NCI-H82 treated with DMSO at 0.1 percent for 48 hours (cell line): ENCODE measurements at regions not wholly inside any gene's neighbourhood (a gene's known extent, or its start where the extent isn't known, plus 50 kb on each side); places are given as distances from the start of the nearest gene placed in this dataset.

ENCODE experiments used
- DNase-seq: peaks from one replicate; lab custom pipeline; 2025; ENCODE audit not compliant: unreplicated experiment; lab: John Stamatoyannopoulos, UW

DNA sequence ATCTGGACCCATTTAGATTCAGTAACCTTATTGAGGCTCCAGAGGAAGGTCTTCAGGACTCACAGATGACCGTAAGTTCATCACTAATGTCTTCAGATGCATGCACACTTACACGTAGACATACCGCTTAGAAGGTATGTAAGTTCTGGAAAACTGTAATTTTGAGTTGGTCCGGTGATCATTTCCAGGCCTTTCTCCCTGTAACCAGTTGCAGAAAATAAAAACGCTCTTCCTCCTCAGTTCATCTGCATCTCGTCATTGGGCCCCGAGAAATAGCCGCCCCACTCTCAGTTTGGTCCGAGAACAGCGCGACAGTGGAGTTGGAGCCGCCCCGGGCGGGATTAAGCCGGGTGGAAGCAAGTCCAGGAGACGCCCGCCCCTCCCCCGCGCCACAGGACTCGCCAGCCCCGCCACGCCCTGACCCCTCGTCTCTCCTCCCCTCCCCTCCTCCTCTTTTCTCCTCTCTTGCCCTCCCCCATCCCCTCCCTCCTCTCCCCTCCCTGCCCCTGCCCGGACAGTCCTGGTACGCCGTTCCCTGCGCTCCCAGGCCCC, 83.7 kb downstream of the TNFAIP2 start:
- no peak for DNase-seq

DNA sequence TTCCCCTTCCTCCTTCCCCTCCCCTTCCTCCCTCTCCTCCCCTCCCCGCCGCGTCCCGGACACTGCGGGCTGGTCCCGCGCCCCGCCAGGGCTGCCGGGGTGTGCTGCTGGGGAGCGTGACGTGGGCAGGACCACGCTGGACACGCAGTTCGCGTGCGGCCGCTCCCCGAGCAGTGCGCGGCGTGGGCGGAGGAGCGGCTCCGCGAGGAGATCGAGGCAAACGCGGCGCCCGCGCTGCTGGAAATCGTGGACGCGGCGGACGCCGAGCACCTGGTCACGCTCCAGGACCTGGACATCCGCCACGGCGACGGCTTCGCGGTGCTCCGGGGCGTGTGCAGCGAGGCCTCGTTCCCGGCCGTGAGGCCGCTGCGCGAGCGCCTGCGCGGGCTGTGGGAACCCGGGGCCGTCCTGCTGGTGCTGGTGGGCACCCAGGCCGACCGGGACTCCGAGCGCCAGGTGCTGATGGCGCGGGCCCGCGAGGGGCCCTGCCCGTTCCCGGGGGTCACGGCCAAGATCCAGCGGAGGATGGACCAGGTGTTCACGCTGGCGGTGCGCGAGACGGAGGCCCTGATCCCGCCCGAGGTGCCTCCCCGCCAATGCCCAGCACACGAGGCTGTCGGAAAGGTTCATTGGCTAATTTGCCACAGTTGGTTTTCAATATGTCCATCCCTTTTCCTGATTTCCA, 84.3 kb downstream of the TNFAIP2 start:
- DNase-seq = no peak

DNA sequence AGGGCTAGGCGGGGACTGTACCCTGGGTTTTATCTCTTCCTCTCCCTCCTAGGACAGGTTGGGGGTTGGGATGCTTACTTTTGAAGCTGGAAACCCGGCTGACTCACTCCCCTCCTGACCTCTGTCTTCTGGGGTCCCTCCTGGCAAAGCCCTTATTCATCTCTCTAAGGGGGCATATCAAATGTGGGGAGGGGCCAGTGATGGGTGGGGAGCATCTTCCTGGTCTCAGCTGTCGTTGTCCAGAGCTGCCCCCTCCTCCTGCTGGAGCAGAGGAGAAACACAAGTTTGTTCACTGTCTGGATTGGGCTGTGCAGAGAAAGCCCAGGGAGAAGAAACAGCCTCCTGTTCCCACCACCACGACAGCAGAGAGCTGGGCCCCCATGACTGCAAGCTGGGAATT, 85.8 kb downstream of the TNFAIP2 start:
- no peak for DNase-seq

DNA sequence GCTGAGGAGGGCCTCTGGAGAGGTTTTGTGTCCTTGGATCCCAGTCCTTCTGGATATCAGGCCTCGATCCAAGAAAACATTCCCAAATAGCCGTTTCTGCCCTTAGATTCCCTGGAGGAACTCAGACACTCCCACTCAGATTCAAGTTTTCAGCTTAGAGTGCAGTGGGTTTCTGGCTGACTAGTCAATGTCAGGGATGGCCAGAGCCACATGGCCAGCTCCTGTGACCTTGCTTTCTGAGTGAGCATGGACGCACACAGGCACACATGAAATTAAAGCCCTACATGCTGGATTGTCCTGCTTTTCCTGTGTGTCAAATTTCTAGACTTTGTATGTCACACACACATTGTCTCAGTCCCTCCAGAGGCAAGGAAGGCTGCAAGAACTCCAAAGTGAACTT, 86.2 kb downstream of the TNFAIP2 start:
- DNase-seq = no peak

DNA sequence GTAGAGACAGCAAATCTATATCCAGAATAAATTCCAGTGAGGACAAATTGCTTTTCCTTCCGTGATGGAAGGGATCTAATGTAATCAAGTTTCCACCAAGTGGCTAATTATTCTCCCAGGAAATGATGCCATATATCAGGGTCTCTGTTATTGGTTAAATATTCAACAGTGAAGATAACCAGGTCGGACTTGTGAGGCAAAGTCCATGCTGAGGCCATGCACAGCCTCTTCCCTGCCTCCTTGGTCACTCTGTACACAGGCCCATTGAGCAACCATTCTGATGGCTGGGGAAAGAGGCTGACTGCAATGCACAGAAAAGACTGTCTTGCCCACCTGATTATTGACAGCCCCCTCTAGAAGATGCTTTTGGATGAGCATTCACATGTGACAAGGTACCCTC, 90.1 kb downstream of the TNFAIP2 start:
- no peak for DNase-seq

DNA sequence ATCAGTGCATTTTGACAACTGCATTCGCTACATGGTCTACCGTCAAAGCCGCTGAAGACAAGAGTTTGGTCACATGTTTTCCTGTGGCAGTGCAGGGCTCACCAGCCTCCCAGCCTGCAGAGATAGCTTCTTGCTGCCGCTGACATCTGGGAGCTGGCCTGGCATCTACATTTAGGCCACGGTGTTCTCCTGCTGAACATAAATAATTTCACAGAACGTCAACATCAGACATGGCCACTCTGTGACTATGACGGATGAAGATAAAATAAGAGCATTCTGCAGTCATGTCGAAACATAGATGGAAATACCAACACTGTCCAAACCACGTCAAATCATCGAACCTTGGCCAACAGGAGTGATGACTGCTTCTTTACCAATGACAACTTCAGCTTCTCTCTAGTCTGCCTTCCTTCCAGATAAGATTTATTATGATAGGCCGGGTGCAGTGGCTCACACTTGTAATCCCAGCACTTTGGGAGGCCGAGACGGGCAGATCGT, 91.2 kb downstream of the TNFAIP2 start:
- DNase-seq = no peak

DNA sequence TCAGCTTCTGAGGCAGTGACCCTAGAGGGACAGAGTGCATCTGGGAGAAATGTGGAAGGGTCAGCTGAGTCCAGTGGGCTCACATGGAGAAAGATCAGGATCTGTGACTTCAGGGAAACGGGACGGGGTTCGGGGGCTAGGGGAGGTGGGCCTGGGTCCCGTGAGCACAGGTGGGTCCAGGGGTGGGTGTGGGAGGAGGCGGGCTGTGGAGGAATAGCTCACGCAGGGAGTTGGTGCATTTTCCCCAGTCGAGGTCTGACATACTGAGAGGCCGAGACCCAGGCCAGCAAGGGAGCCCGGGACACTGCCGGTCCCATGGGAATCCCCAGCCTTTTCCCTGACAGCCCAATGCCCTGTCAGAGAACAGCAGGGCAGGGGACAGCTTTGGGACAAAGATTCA, 93.1 kb downstream of the TNFAIP2 start:
- no peak for DNase-seq

DNA sequence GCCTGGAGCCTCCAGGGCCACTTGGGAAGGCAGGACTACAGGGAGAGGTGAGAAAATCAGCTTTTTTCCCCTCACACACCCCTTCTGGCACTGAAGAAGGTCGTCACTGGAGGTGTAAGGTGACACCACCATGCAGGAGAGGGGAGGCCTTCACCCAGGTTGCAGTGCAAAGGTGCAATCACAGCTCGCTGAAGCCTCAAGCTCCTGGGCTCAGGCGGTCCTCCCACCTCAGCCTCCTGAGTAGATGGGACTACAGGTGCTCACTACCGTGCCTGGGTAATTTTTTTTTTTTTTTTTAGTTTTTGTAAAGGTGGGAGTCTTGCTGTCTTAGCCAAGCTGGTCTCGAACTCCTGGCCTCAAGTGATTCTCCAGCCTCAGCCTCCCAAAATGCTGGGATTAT, 93.6 kb downstream of the TNFAIP2 start:
- no peak for DNase-seq

DNA sequence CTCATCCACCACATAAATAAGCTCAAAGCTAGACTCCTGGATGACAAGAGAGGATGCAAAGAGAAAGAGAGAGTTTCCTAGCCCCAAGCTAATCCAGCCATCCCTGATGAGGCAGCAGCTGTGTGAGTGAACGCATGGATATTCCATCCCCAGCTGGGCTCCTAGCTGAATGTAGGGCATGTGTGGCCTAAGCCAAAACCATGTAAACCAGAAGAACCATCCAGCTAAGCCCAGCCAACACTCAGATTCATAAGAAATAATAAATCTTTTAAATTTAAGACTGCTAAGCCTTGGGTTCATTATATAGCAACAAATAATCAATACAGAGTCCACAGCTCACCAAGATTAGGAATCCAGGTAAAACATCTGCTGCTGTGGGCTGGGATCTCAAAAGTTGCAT, 94.3 kb downstream of the TNFAIP2 start:
- DNase-seq = no peak

DNA sequence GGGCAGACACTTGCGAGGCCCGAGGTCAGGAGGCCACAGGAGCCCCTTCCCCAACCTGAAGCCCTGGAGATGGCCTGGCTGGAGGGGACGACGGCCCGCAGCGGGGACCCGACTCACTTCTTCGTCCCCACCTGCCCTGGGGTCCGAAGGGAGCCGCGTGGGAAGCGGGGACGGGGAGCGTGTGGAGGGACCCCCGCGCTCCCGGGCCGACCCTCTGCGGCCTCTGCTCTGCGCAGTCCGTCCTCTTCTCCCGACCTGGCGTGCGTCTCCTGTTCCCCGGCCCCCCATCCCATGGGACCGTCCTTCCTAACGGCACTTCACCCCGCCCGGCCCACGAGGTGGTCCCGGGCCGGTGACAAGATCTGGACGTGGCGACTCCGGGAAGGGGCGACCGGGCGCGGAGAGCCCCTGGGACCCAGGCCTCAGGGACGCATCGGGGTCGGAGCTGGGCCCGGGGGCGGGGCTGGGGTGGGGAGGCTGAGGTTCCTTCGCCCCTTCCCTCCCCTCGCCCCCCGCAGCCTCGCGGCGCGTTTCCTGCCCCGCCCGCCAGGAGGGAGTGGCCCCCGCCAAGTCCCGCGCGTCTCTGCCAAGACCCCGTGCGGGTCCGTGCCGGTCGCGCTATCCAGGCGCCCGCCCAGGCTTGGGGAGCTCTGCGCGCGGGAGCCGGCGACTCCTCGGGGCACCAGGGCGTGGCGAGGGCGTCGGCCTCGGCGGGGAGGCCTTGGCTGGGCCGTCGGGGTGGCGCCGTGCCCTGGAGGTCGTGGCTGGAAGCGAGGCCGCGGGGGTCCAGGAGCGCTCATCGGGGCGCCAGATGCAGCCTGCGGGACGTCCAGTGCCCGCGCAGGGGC, 97.1 kb downstream of the TNFAIP2 start:
- no peak for DNase-seq

DNA sequence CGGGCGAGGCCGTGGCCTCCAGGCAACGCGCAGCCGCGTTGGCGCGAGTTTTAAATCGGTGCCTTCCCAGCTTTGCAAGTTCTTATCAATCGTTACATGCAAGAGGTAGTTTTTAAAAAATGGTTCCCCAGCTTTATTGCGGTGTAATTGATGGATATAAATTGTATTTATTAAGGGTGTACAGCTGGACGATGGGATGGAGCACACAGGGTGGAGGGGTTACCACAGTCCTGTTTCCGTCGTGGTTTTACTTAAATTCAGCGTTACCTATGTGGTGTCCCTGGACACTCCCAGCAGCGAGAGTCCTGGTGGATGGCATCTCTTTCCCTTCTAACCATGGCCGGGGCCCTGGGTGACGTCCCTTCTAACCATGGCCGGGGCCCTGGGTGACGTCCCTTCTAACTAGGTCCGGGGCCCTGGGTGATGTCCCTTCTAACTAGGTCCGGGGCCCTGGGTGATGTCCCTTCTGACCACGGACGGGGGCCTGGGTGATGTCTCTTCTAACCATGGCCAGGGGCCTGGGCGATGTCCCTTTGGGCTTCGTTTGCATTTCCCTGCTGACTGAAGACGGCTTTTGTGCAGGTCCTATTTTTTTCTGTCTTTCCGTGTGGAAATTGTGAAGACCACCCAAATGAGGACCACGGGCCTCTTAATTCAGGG, 97.9 kb downstream of the TNFAIP2 start:
- no peak for DNase-seq

DNA sequence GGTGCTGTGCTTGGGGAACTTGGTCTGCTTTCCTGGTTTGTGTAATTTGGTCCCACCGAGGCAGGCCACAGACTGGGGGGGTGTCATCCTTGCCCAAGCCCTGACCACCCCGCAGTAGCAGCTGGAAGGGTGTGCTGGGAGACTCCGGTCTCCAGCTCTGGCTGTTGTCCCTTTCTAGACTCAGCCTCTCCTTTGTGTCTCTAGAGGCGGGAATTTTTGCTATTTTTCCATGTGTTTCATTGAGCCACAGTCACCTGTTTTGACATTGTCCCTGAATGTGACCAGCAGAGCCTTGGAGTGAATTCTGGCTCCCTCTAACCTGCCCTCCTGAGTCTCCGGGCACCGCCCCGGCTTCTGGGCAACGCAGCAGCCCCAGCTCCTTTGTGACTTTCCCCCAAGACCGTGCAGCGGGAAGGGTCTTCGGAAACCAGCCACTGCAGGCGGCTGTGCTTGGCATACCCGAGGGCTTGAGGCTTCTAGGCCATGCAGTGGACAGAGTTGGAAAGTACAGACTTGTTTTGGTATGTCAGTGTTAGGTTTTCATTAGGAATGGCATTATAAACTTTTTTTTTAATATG, 98.6 kb downstream of the TNFAIP2 start:
- DNase-seq = no peak

DNA sequence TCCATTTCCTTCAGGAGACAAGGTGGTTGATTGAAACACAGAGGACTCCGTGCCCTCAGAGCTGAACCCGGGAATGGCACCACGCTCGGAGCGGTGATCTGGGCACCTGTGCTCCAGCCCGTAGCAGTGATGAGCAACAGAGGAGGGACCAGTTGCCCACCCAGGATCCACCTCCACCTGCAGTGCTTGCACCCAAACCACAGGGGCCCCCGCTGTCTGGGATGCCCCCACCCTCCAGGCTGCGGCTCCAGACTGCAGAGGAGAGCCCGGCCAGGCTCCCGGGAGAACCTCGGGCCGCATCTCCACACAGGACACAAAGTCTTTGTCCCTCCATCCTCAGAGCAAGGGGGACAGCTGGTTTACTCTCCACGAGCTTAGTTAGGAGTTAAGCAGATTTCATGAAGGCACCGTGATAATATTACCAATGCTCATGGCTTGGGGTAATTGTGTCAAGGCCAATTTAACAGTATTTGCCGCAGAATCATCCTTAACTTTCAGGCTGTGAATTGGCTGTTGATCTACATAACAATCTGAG, 100.6 kb downstream of the TNFAIP2 start:
- peak; percentile 30 for DNase-seq

DNA sequence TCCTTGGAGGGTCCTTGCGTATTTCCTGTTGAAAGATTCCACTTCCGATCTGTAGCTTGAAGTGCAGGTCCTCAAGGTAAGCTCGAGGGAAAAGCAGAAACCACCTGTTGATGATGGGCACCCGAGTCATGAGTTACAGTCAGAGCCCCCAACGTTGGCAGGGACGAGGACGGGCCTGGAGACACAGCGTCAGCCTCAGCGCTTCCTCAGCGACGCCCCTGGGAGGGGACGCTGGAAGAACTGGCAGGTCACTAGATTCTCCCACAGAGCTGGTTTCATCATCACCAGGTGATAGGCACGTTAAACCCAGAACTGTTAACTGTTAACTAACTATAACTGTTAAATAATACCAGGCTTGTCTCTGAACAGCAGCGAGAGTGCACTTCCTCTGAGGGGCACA, 101.8 kb downstream of the TNFAIP2 start:
- no peak for DNase-seq

DNA sequence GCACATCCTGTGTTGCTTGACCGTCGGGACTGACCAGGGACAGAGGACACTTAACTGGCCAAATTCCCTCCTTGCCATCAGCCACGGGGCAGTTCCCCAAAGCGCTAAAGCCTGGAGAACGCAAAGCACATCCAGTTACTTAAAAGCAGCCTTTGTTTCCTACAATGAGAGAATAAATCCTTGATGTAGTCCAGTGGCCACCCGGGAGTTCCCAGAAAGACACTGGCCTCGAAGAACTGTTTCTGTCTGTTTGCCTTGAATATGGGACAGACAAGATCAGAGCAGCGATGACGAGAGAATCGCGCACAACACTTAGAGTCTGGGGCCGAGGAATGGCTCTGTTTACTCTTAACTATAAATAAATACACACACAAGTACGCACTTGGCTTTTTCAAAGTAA, 102.2 kb downstream of the TNFAIP2 start:
- no peak for DNase-seq

DNA sequence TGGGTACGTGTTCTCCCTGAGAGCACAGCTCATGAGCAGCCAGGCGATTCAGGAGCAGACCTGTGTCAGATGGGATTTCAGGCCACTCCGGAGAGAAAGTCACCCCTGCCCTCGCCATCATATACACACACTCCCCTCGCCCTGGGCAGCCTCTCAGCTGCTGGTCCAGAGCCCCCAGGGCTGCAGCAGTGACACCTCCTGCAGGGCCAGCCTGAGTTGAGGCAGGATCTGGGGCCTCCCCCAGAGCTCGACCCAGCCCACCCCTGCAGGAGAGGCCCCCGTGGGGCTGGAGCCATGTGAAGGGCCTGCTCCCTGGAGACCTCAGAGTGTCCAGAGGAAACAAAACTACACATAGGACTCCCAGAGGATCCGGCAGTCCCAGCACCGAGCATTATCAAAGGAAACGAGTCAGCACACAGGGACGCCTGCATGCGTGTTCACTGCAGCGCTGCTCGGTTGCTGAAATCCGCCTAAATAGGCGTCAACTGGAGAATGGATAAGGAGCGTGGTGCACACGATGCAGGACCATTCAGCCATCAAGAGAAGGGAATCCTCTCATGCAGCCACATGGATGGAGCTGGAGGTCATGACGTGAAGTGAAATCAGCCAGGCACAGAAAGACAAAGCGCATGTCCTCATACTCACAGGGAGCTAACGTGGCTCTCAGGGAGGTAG, 104.0 kb downstream of the TNFAIP2 start:
- DNase-seq = no peak

DNA sequence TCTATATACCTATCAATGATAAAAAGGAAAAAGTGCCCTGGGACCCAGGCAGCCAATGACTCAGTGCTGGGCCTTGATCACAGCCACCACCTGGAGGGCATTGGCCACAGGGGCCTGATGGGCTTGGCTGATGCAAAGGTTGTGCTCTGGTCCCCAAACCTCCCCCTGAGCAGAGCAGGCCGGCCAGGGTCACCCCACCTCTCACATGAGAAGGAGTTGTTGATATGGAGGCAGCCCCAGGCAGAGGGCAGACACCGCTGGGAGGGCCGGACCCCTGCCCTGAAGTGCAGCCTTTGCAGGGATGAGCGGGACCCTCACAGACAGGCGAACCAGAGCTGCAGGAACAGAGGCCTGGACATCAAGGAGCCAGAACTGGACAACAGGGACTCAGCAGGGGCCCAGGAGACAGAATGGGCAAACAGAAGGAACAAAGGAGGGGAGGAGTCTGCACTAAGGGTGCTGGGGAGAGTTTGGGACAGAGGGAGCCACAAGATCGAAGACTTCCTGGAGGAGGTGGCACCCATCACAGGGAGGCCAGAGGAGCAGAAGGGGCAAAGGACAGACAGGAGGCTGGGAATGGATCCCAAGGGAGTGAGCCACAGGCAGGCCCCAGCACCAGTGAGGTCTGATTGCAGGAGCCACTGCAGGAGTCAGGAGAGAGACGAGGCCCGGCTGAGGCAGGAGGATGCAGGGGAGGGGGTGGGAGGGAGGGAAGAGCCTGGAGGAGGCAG, 105.0 kb downstream of the TNFAIP2 start:
- DNase-seq = no peak

DNA sequence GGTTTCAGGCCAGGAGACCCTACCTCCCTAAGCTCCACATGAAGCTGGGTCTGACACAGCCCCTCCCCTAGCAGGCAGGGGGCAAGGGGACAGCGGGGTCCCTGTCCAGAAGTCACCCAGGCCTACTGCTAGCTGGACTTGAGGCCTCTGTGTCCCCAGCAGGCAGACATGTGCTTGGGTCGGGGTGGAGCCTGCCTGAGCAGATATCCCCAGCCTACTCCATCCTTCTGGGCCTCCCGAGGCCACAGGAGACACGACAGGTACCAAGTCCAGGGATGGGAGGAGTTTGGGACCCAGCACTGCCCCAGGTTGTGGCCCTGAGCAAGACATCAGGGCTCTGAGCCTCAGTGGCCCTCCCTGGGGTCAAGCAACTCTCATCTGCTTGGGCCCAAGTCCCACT, 105.2 kb upstream of the EIF5 start:
- no peak for DNase-seq

DNA sequence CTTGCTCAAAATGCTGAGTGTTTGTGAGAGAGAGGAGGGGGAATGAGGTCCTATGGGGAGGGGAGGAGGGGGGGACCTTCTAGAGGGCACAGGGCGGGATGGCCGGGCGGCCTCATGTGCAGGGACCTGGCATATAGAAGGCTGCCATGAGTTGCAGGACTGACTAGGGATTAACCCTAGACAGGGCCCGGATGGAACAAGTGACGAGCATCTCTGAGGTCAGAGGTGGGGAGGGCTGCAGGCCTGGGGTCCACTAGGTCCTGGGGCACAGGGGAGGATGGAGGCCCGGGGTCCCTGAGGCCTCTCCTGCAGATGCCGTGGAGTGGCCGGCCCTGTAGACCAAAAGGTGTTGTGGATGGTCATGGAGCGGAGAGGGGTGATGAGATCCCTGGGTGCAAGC, 104.0 kb upstream of the EIF5 start:
- no peak for DNase-seq
